ENCODE measurements at regions not wholly inside any gene's neighbourhood (a gene's known extent, or its start where the extent isn't known, plus 50 kb on each side); places are given as distances from the start of the nearest gene placed in this dataset.
"Not testable (repeated sequence)": the region's sequence is repeated elsewhere in the genome, so short reads cannot be mapped to it uniquely, and the experiment has no call there.

- Histone ChIP-seq H3K9me3 (ENCODE audit: control insufficient read depth, low read length) (no peaks in the 10 kb centered on the region), H3K4me3 (ENCODE audit: low read length) (no peak overlapping the region), H3K4me1 (ENCODE audit: control insufficient read depth, insufficient read depth, low read length) (no peaks in the 10 kb centered on the region)
Measured at GRCh38 chr4:128686810-128687209, 122.7 kb upstream of the JADE1 start.

GRCh38 chr4:128686032-128686465 is 123.5 kb upstream of the JADE1 start:
- Histone ChIP-seq H3K9ac (ENCODE audit: low read length) (no peak overlapping the region), H3K27me3 (ENCODE audit: control insufficient read depth, insufficient read depth, low read length) (no peaks in the 10 kb centered on the region), H3K36me3 (ENCODE audit: control insufficient read depth, insufficient read depth, low read length) (no peaks in the 10 kb centered on the region), H3K9me3 (ENCODE audit: control insufficient read depth, low read length) (no peaks in the 10 kb centered on the region), H3K4me1 (ENCODE audit: control insufficient read depth, insufficient read depth, low read length) (no peaks in the 10 kb centered on the region), H3K4me3 (ENCODE audit: low read length) (no peak overlapping the region)

More at GRCh38 chr4:128686810-128687209, 122.7 kb upstream of the JADE1 start:
- H3K9ac ChIP-seq (ENCODE audit: low read length) = no peak overlapping the region
- no peaks in the 10 kb centered on the region for H3K27me3 ChIP-seq (ENCODE audit: control insufficient read depth, insufficient read depth, low read length)
- H3K36me3 ChIP-seq (ENCODE audit: control insufficient read depth, insufficient read depth, low read length) = no peaks in the 10 kb centered on the region

GRCh38 chr4:128684016-128684415 is 125.5 kb upstream of the JADE1 start:
- Histone ChIP-seq H3K36me3 (ENCODE audit: control insufficient read depth, insufficient read depth, low read length) (no peaks in the 10 kb centered on the region), H3K9ac (ENCODE audit: low read length) (no peak overlapping the region), H3K27me3 (ENCODE audit: control insufficient read depth, insufficient read depth, low read length) (no peaks in the 10 kb centered on the region), H3K4me1 (ENCODE audit: control insufficient read depth, insufficient read depth, low read length) (no peaks in the 10 kb centered on the region), H3K4me3 (ENCODE audit: low read length) (no peak overlapping the region), H3K9me3 (ENCODE audit: control insufficient read depth, low read length) (no peaks in the 10 kb centered on the region)

GRCh38 chr4:128682942-128683666 is 126.4 kb upstream of the JADE1 start:
- Histone ChIP-seq H3K9ac (ENCODE audit: low read length) (no peak overlapping the region), H3K9me3 (ENCODE audit: control insufficient read depth, low read length) (no peaks in the 10 kb centered on the region), H3K27me3 (ENCODE audit: control insufficient read depth, insufficient read depth, low read length) (no peaks in the 10 kb centered on the region), H3K36me3 (ENCODE audit: control insufficient read depth, insufficient read depth, low read length) (no peaks in the 10 kb centered on the region), H3K4me3 (ENCODE audit: low read length) (no peak overlapping the region), H3K4me1 (ENCODE audit: control insufficient read depth, insufficient read depth, low read length) (no peaks in the 10 kb centered on the region)

- H3K36me3 ChIP-seq (ENCODE audit: control insufficient read depth, insufficient read depth, low read length) = no peaks in the 10 kb centered on the region
- no peaks in the 10 kb centered on the region for H3K9me3 ChIP-seq (ENCODE audit: control insufficient read depth, low read length)
- H3K9ac ChIP-seq (ENCODE audit: low read length) = no peak overlapping the region
- H3K27me3 ChIP-seq (ENCODE audit: control insufficient read depth, insufficient read depth, low read length) = no peaks in the 10 kb centered on the region
- H3K4me3 ChIP-seq (ENCODE audit: low read length) = no peak overlapping the region
- no peaks in the 10 kb centered on the region for H3K4me1 ChIP-seq (ENCODE audit: control insufficient read depth, insufficient read depth, low read length)
Measured at GRCh38 chr4:128676095-128676494, 133.4 kb upstream of the JADE1 start.

- Histone ChIP-seq H3K36me3 (ENCODE audit: control insufficient read depth, insufficient read depth, low read length) (no peaks in the 10 kb centered on the region), H3K4me1 (ENCODE audit: control insufficient read depth, insufficient read depth, low read length) (no peaks in the 10 kb centered on the region), H3K4me3 (ENCODE audit: low read length) (no peak overlapping the region), H3K27me3 (ENCODE audit: control insufficient read depth, insufficient read depth, low read length) (no peaks in the 10 kb centered on the region), H3K9me3 (ENCODE audit: control insufficient read depth, low read length) (no peaks in the 10 kb centered on the region), H3K9ac (ENCODE audit: low read length) (no peak overlapping the region)
Measured at GRCh38 chr4:128675083-128675482, 134.4 kb upstream of the JADE1 start.

- H3K27me3 ChIP-seq (ENCODE audit: control insufficient read depth, insufficient read depth, low read length); H3K9me3 ChIP-seq (ENCODE audit: control insufficient read depth, low read length); H3K9ac ChIP-seq (ENCODE audit: low read length); H3K4me3 ChIP-seq (ENCODE audit: low read length); H3K36me3 ChIP-seq (ENCODE audit: control insufficient read depth, insufficient read depth, low read length); H3K4me1 ChIP-seq (ENCODE audit: control insufficient read depth, insufficient read depth, low read length): not testable (repeated sequence)
Measured at GRCh38 chr4:128673159-128673558, 136.3 kb upstream of the JADE1 start.

GRCh38 chr4:128672596-128672995 is 136.9 kb upstream of the JADE1 start:
- not testable (repeated sequence) for H3K9ac ChIP-seq (ENCODE audit: low read length); H3K36me3 ChIP-seq (ENCODE audit: control insufficient read depth, insufficient read depth, low read length); H3K9me3 ChIP-seq (ENCODE audit: control insufficient read depth, low read length); H3K4me3 ChIP-seq (ENCODE audit: low read length); H3K4me1 ChIP-seq (ENCODE audit: control insufficient read depth, insufficient read depth, low read length); H3K27me3 ChIP-seq (ENCODE audit: control insufficient read depth, insufficient read depth, low read length)

GRCh38 chr4:128670513-128670912 is 139.0 kb upstream of the JADE1 start:
- Histone ChIP-seq H3K4me1 (ENCODE audit: control insufficient read depth, insufficient read depth, low read length) (no peaks in the 10 kb centered on the region), H3K27me3 (ENCODE audit: control insufficient read depth, insufficient read depth, low read length) (no peaks in the 10 kb centered on the region), H3K9ac (ENCODE audit: low read length) (no peak overlapping the region), H3K36me3 (ENCODE audit: control insufficient read depth, insufficient read depth, low read length) (no peaks in the 10 kb centered on the region), H3K4me3 (ENCODE audit: low read length) (no peak overlapping the region), H3K9me3 (ENCODE audit: control insufficient read depth, low read length) (no peaks in the 10 kb centered on the region)

- Histone ChIP-seq H3K9ac (ENCODE audit: low read length) (no peak overlapping the region), H3K4me3 (ENCODE audit: low read length) (no peak overlapping the region), H3K4me1 (ENCODE audit: control insufficient read depth, insufficient read depth, low read length) (no peaks in the 10 kb centered on the region), H3K36me3 (ENCODE audit: control insufficient read depth, insufficient read depth, low read length) (no peaks in the 10 kb centered on the region), H3K9me3 (ENCODE audit: control insufficient read depth, low read length) (no peaks in the 10 kb centered on the region), H3K27me3 (ENCODE audit: control insufficient read depth, insufficient read depth, low read length) (no peaks in the 10 kb centered on the region)
Measured at GRCh38 chr4:128668566-128668965, 140.9 kb upstream of the JADE1 start.

- Histone ChIP-seq H3K4me1 (ENCODE audit: control insufficient read depth, insufficient read depth, low read length) (peaks cover 3% of the 10 kb centered on the region), H3K36me3 (ENCODE audit: control insufficient read depth, insufficient read depth, low read length) (no peaks in the 10 kb centered on the region), H3K9ac (ENCODE audit: low read length) (no peak overlapping the region), H3K9me3 (ENCODE audit: control insufficient read depth, low read length) (no peaks in the 10 kb centered on the region), H3K4me3 (ENCODE audit: low read length) (no peak overlapping the region), H3K27me3 (ENCODE audit: control insufficient read depth, insufficient read depth, low read length) (no peaks in the 10 kb centered on the region)
Measured at GRCh38 chr4:128665514-128665913, 144.0 kb upstream of the JADE1 start.

GRCh38 chr4:128663325-128663724 is 146.2 kb upstream of the JADE1 start:
- H3K27me3 ChIP-seq (ENCODE audit: control insufficient read depth, insufficient read depth, low read length) = no peaks in the 10 kb centered on the region
- H3K9me3 ChIP-seq (ENCODE audit: control insufficient read depth, low read length) = no peaks in the 10 kb centered on the region
- no peak overlapping the region for H3K4me3 ChIP-seq (ENCODE audit: low read length)
- H3K4me1 ChIP-seq (ENCODE audit: control insufficient read depth, insufficient read depth, low read length) = peaks cover 5% of the 10 kb centered on the region
- H3K36me3 ChIP-seq (ENCODE audit: control insufficient read depth, insufficient read depth, low read length) = no peaks in the 10 kb centered on the region
- H3K9ac ChIP-seq (ENCODE audit: low read length) = no peak overlapping the region

- Histone ChIP-seq H3K4me3 (ENCODE audit: low read length) (no peak overlapping the region), H3K27me3 (ENCODE audit: control insufficient read depth, insufficient read depth, low read length) (no peaks in the 10 kb centered on the region), H3K4me1 (ENCODE audit: control insufficient read depth, insufficient read depth, low read length) (peaks cover 12% of the 10 kb centered on the region), H3K36me3 (ENCODE audit: control insufficient read depth, insufficient read depth, low read length) (no peaks in the 10 kb centered on the region), H3K9me3 (ENCODE audit: control insufficient read depth, low read length) (no peaks in the 10 kb centered on the region), H3K9ac (ENCODE audit: low read length) (no peak overlapping the region)
Measured at GRCh38 chr4:128661479-128661878, 148.0 kb upstream of the JADE1 start.
